ENCODE measurements at regions not wholly inside any gene's neighbourhood (a gene's known extent, or its start where the extent isn't known, plus 50 kb on each side); places are given as distances from the start of the nearest gene placed in this dataset.

DNA sequence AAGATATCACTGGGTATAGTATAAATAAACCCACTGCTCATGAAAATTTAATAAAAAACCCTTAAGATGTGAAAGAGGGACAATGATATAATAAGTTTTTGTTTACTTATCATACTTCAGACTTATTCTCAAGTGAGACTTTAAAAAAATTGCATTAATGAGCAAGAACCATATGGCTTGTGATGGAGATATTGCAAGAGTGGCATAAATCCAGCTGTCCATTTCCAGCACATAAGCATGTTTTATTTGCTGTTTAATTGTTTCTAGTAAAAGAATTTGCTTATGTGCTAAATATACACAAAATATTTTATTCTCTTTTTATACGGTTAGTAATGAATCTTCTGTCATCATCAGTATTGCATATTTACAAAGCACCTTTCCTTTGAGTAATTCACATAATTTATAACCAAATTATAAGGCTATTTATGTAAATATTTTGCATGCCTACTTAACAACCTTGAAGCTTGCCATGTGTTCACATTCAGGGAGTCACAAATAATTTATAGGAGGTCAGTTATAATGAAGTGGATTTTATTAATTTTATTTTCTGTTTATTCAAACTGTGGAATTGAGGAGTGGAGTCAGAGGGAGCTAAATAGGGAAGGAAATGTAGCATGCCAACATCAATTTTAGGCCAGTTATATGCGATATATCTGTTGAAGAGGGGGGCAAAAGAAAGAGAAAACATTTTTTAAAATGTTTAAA is 318.5 kb upstream of the CWC22 start:
- Histone ChIP-seq H2BK120ac (ENCODE audit: low read depth, low read length) (no peak overlapping the region), H3K56ac (ENCODE audit: low read length) (no peak overlapping the region), H2AK5ac (ENCODE audit: low read length) (no peak overlapping the region), H3K27ac (ENCODE audit: low read depth, low read length) (no peak overlapping the region), H3K4me3 (ENCODE audit: low read length) (no peak overlapping the region), H3K27me3 (ENCODE audit: insufficient read depth, low read length, poor library complexity) (no peaks in the 10 kb centered on the region), H3K79me1 (ENCODE audit: low read length) (no peaks in the 10 kb centered on the region), H3K4ac (ENCODE audit: low read depth, low read length) (no peak overlapping the region), H4K8ac (ENCODE audit: low read depth, low read length) (no peak overlapping the region), H2BK5ac (ENCODE audit: low read length) (no peak overlapping the region), H3K9ac (ENCODE audit: low read length) (no peak overlapping the region), H3K4me1 (ENCODE audit: control insufficient read depth, low read depth, low read length) (peaks cover 2% of the 10 kb centered on the region), H3K4me2 (ENCODE audit: low read length) (no peak overlapping the region), H3K36me3 (ENCODE audit: control insufficient read depth, insufficient read depth, low read length) (no peaks in the 10 kb centered on the region), H4K5ac (ENCODE audit: low read length) (no peak overlapping the region), H3K23ac (ENCODE audit: low read length) (no peak overlapping the region), H2BK15ac (replicated peaks; ENCODE audit: low read depth) (no peak overlapping the region), H3K79me2 (ENCODE audit: control insufficient read depth, insufficient read depth, low read length) (no peaks in the 10 kb centered on the region), H3K18ac (ENCODE audit: low read length) (no peak overlapping the region)
- no CpG with 5 or more reads among the region's 2 CpGs for WGBS (ENCODE audit: extremely low coverage, insufficient coverage, low lambda C conversion rate)
- DNase-seq, result no peak

DNA sequence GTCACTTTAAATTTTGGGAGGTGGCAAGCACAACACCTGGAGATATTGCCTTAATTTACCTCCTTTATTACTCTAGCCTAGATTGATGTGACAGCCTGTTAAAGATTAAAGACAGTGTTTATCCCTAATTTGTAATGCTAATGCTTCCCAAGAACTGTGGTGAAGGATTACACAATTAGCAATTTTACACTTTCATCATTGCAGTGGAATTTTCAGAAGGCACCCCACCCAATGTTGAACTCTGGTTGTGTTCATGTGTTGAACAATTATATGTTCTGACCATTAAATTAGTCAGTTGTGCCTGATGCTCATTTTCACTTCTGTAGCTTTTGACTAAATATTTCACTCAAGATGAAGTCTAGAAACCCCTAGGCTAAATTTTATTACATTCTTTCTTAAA is 317.1 kb upstream of the CWC22 start:
- peak; percentile 55 for DNase-seq
- H3K4me2 ChIP-seq (ENCODE audit: low read length), result no peak overlapping the region
- H3K36me3 ChIP-seq (ENCODE audit: control insufficient read depth, insufficient read depth, low read length), result no peaks in the 10 kb centered on the region
- no peak overlapping the region for H3K18ac ChIP-seq (ENCODE audit: low read length)
- no peaks in the 10 kb centered on the region for H3K79me1 ChIP-seq (ENCODE audit: low read length)
- H3K4ac ChIP-seq (ENCODE audit: low read depth, low read length), result no peak overlapping the region
- H3K27ac ChIP-seq (ENCODE audit: low read depth, low read length), result no peak overlapping the region
- H4K5ac ChIP-seq (ENCODE audit: low read length), result no peak overlapping the region
- H3K56ac ChIP-seq (ENCODE audit: low read length), result no peak overlapping the region
- H4K8ac ChIP-seq (ENCODE audit: low read depth, low read length), result no peak overlapping the region
- no peaks in the 10 kb centered on the region for H3K27me3 ChIP-seq (ENCODE audit: insufficient read depth, low read length, poor library complexity)
- H2BK15ac ChIP-seq (replicated peaks; ENCODE audit: low read depth), result no peak overlapping the region
- no peak overlapping the region for H2AK5ac ChIP-seq (ENCODE audit: low read length)
- H3K4me3 ChIP-seq (ENCODE audit: low read length), result no peak overlapping the region
- H2BK120ac ChIP-seq (ENCODE audit: low read depth, low read length), result no peak overlapping the region
- peaks cover 2% of the 10 kb centered on the region for H3K4me1 ChIP-seq (ENCODE audit: control insufficient read depth, low read depth, low read length)
- no peaks in the 10 kb centered on the region for H3K79me2 ChIP-seq (ENCODE audit: control insufficient read depth, insufficient read depth, low read length)
- no peak overlapping the region for H3K9ac ChIP-seq (ENCODE audit: low read length)
- no peak overlapping the region for H3K23ac ChIP-seq (ENCODE audit: low read length)
- H2BK5ac ChIP-seq (ENCODE audit: low read length), result no peak overlapping the region

DNA sequence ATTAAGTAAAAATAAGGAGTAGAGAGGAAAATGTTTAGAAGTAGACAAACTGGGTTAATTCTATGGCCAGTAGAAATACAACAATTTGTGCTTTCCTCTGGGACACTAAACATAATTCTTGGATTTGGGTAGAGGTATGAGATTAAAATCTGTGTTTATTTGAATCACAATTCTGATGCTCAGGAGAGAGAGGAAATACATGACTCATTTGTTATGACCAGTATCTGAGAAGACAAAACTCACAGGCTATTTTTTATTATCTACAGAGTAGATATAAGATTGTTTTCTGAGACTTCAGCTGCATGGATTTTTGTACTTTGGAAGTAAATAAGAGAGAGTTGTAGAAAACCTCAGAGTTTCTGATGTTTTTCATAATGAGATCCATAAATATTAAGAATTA is 315.7 kb upstream of the CWC22 start:
- no peak overlapping the region for H3K56ac ChIP-seq (ENCODE audit: low read length)

DNA sequence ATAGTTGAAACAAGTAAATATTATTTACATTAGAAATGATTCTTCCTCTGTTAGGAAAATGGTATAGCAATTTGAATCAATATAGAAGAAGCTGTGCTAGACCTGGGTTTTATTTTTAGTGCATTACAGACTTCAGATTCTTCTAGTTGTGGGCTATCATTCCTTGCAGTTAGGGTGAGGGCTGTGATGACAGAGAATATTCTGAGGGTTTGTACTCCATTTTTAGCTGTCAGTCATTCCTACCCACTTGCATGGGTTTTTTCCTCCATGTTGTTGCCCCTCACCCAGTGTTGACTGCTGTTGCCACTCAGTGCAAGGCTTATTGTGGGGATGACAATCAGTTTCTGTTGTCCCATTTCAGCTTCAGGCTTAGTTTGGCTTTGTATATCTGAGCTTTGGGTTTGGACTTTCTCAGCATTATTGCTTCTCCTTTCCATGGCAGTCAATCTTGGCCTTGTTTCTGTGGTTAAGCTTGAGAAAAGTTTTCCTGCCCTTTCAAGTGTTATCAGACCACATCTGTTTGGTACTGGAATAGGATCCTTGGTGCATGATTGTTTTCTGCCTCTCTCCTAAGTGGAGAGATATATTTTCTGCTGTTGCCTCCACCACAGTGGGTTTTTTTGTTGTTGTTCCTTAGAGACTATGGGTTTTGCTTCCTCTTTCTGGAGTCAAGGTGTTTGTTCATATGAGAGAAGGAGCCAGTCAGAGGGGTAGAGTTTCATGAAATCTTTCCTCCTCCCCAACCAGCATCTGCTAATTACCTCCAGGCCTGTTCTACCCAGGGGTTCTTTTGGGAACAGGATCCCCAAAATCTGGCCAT is 312.7 kb upstream of the CWC22 start:
- Histone ChIP-seq H3K4me2 (ENCODE audit: low read length) (no peak overlapping the region), H3K36me3 (ENCODE audit: control insufficient read depth, insufficient read depth, low read length) (no peaks in the 10 kb centered on the region), H4K8ac (ENCODE audit: low read depth, low read length) (no peak overlapping the region), H3K23ac (ENCODE audit: low read length) (no peak overlapping the region), H3K56ac (ENCODE audit: low read length) (no peak overlapping the region), H3K27me3 (ENCODE audit: insufficient read depth, low read length, poor library complexity) (no peaks in the 10 kb centered on the region), H2BK15ac (replicated peaks; ENCODE audit: low read depth) (no peak overlapping the region), H3K9ac (ENCODE audit: low read length) (no peak overlapping the region), H3K4ac (ENCODE audit: low read depth, low read length) (no peak overlapping the region), H3K4me1 (ENCODE audit: control insufficient read depth, low read depth, low read length) (peaks cover 2% of the 10 kb centered on the region), H3K79me1 (ENCODE audit: low read length) (no peaks in the 10 kb centered on the region), H3K27ac (ENCODE audit: low read depth, low read length) (no peak overlapping the region), H2BK5ac (ENCODE audit: low read length) (no peak overlapping the region), H3K4me3 (ENCODE audit: low read length) (no peak overlapping the region), H2BK120ac (ENCODE audit: low read depth, low read length) (no peak overlapping the region), H3K18ac (ENCODE audit: low read length) (no peak overlapping the region), H4K5ac (ENCODE audit: low read length) (no peak overlapping the region), H3K79me2 (ENCODE audit: control insufficient read depth, insufficient read depth, low read length) (no peaks in the 10 kb centered on the region), H2AK5ac (ENCODE audit: low read length) (no peak overlapping the region)
- no peak for DNase-seq

More for the DNA sequence above, 315.7 kb upstream of the CWC22 start:
- Histone ChIP-seq H3K27ac (ENCODE audit: low read depth, low read length) (no peak overlapping the region), H4K8ac (ENCODE audit: low read depth, low read length) (no peak overlapping the region), H4K5ac (ENCODE audit: low read length) (no peak overlapping the region), H3K79me2 (ENCODE audit: control insufficient read depth, insufficient read depth, low read length) (no peaks in the 10 kb centered on the region), H3K4me1 (ENCODE audit: control insufficient read depth, low read depth, low read length) (peaks cover 2% of the 10 kb centered on the region), H2BK120ac (ENCODE audit: low read depth, low read length) (no peak overlapping the region), H3K4me3 (ENCODE audit: low read length) (no peak overlapping the region), H3K79me1 (ENCODE audit: low read length) (no peaks in the 10 kb centered on the region), H2AK5ac (ENCODE audit: low read length) (no peak overlapping the region), H3K36me3 (ENCODE audit: control insufficient read depth, insufficient read depth, low read length) (no peaks in the 10 kb centered on the region), H2BK15ac (replicated peaks; ENCODE audit: low read depth) (no peak overlapping the region), H3K27me3 (ENCODE audit: insufficient read depth, low read length, poor library complexity) (no peaks in the 10 kb centered on the region), H3K23ac (ENCODE audit: low read length) (no peak overlapping the region), H2BK5ac (ENCODE audit: low read length) (no peak overlapping the region), H3K18ac (ENCODE audit: low read length) (no peak overlapping the region), H3K9ac (ENCODE audit: low read length) (no peak overlapping the region), H3K4ac (ENCODE audit: low read depth, low read length) (no peak overlapping the region), H3K4me2 (ENCODE audit: low read length) (no peak overlapping the region)
- no peak for DNase-seq

DNA sequence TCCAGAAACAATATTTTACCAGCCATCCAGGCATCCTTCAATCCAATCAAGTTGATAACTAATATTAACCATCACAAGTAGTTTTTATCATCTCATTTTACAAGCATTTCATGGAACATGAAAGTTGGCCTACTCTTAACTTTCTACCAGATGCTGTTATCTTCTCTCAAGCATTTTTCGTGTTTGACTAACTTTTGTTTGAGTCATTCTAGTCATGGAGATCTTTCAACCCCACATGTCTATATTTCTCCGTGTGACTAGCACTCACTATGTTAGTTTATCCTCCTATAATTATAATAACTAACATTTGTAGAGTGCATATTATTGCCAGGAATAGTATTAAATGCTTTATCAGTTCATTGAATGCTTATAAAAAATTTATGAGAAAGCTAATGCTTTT is 307.0 kb upstream of the CWC22 start:
- Histone ChIP-seq H2BK15ac (replicated peaks; ENCODE audit: low read depth) (no peak overlapping the region), H3K27ac (ENCODE audit: low read depth, low read length) (no peak overlapping the region), H3K9ac (ENCODE audit: low read length) (no peak overlapping the region), H3K79me2 (ENCODE audit: control insufficient read depth, insufficient read depth, low read length) (no peaks in the 10 kb centered on the region), H3K18ac (ENCODE audit: low read length) (no peak overlapping the region), H3K23ac (ENCODE audit: low read length) (no peak overlapping the region), H3K4me3 (ENCODE audit: low read length) (no peak overlapping the region), H3K4me1 (ENCODE audit: control insufficient read depth, low read depth, low read length) (no peaks in the 10 kb centered on the region), H2BK5ac (ENCODE audit: low read length) (no peak overlapping the region), H2AK5ac (ENCODE audit: low read length) (no peak overlapping the region), H3K56ac (ENCODE audit: low read length) (no peak overlapping the region), H3K36me3 (ENCODE audit: control insufficient read depth, insufficient read depth, low read length) (no peaks in the 10 kb centered on the region), H3K4ac (ENCODE audit: low read depth, low read length) (no peak overlapping the region), H4K8ac (ENCODE audit: low read depth, low read length) (no peak overlapping the region), H3K79me1 (ENCODE audit: low read length) (no peaks in the 10 kb centered on the region), H4K5ac (ENCODE audit: low read length) (no peak overlapping the region), H3K27me3 (ENCODE audit: insufficient read depth, low read length, poor library complexity) (no peaks in the 10 kb centered on the region), H3K4me2 (ENCODE audit: low read length) (no peak overlapping the region), H2BK120ac (ENCODE audit: low read depth, low read length) (no peak overlapping the region)
- DNase-seq, result no peak
- no CpG with 5 or more reads among the region's 2 CpGs for WGBS (ENCODE audit: extremely low coverage, insufficient coverage, low lambda C conversion rate)

DNA sequence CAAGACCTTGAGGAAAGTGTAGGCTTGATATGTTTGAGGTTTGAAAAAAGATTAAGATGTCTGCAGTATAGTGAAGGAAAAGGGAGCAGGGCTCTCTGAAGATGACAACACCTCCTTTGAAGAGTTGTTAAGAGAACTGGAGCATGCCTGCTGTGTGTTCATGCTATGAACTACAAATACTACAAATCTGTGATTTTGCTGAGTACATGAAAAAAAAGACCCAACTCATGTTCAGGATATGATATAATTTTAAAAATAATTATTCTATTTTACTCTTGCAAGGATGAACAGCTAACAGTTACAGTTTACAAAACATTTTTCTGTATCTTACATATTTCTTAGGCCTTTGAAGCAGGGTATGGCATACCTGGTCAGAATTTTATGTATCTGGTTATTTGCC is 305.4 kb upstream of the CWC22 start:
- H2AK5ac ChIP-seq (ENCODE audit: low read length), result no peak overlapping the region
- H3K4me3 ChIP-seq (ENCODE audit: low read length), result no peak overlapping the region
- H3K27me3 ChIP-seq (ENCODE audit: insufficient read depth, low read length, poor library complexity), result no peaks in the 10 kb centered on the region
- no peak overlapping the region for H3K4ac ChIP-seq (ENCODE audit: low read depth, low read length)
- H4K8ac ChIP-seq (ENCODE audit: low read depth, low read length), result no peak overlapping the region
- no peaks in the 10 kb centered on the region for H3K4me1 ChIP-seq (ENCODE audit: control insufficient read depth, low read depth, low read length)
- no peak overlapping the region for H3K23ac ChIP-seq (ENCODE audit: low read length)
- H4K5ac ChIP-seq (ENCODE audit: low read length), result no peak overlapping the region
- DNase-seq, result no peak
- no peak overlapping the region for H3K9ac ChIP-seq (ENCODE audit: low read length)
- no peak overlapping the region for H2BK15ac ChIP-seq (replicated peaks; ENCODE audit: low read depth)
- H3K79me1 ChIP-seq (ENCODE audit: low read length), result no peaks in the 10 kb centered on the region
- no peaks in the 10 kb centered on the region for H3K79me2 ChIP-seq (ENCODE audit: control insufficient read depth, insufficient read depth, low read length)
- H2BK5ac ChIP-seq (ENCODE audit: low read length), result no peak overlapping the region
- H3K18ac ChIP-seq (ENCODE audit: low read length), result no peak overlapping the region
- H3K56ac ChIP-seq (ENCODE audit: low read length), result no peak overlapping the region
- no peak overlapping the region for H2BK120ac ChIP-seq (ENCODE audit: low read depth, low read length)
- no peak overlapping the region for H3K27ac ChIP-seq (ENCODE audit: low read depth, low read length)
- H3K4me2 ChIP-seq (ENCODE audit: low read length), result no peak overlapping the region
- H3K36me3 ChIP-seq (ENCODE audit: control insufficient read depth, insufficient read depth, low read length), result no peaks in the 10 kb centered on the region

All from mesendoderm (in vitro differentiated cells).